ENCODE measurements at regions not wholly inside any gene's neighbourhood (a gene's known extent, or its start where the extent isn't known, plus 50 kb on each side); places are given as distances from the start of the nearest gene placed in this dataset.

- TF ChIP-seq, protein P1, sequence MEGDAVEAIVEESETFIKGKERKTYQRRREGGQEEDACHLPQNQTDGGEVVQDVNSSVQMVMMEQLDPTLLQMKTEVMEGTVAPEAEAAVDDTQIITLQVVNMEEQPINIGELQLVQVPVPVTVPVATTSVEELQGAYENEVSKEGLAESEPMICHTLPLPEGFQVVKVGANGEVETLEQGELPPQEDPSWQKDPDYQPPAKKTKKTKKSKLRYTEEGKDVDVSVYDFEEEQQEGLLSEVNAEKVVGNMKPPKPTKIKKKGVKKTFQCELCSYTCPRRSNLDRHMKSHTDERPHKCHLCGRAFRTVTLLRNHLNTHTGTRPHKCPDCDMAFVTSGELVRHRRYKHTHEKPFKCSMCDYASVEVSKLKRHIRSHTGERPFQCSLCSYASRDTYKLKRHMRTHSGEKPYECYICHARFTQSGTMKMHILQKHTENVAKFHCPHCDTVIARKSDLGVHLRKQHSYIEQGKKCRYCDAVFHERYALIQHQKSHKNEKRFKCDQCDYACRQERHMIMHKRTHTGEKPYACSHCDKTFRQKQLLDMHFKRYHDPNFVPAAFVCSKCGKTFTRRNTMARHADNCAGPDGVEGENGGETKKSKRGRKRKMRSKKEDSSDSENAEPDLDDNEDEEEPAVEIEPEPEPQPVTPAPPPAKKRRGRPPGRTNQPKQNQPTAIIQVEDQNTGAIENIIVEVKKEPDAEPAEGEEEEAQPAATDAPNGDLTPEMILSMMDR (IDR thresholded peaks at IDR 0.05): no peak
- no peak for TF ChIP-seq POLR2AphosphoS5 (IDR thresholded peaks at IDR 0.05; ENCODE audit: low read depth, low read length)
- TF ChIP-seq, protein P2, sequence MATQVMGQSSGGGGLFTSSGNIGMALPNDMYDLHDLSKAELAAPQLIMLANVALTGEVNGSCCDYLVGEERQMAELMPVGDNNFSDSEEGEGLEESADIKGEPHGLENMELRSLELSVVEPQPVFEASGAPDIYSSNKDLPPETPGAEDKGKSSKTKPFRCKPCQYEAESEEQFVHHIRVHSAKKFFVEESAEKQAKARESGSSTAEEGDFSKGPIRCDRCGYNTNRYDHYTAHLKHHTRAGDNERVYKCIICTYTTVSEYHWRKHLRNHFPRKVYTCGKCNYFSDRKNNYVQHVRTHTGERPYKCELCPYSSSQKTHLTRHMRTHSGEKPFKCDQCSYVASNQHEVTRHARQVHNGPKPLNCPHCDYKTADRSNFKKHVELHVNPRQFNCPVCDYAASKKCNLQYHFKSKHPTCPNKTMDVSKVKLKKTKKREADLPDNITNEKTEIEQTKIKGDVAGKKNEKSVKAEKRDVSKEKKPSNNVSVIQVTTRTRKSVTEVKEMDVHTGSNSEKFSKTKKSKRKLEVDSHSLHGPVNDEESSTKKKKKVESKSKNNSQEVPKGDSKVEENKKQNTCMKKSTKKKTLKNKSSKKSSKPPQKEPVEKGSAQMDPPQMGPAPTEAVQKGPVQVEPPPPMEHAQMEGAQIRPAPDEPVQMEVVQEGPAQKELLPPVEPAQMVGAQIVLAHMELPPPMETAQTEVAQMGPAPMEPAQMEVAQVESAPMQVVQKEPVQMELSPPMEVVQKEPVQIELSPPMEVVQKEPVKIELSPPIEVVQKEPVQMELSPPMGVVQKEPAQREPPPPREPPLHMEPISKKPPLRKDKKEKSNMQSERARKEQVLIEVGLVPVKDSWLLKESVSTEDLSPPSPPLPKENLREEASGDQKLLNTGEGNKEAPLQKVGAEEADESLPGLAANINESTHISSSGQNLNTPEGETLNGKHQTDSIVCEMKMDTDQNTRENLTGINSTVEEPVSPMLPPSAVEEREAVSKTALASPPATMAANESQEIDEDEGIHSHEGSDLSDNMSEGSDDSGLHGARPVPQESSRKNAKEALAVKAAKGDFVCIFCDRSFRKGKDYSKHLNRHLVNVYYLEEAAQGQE (IDR thresholded peaks at IDR 0.05; ENCODE audit: insufficient read depth in 1 of 2, low read depth in 2 of 2, low read length in 1 of 2): no peak
- no peak for TF ChIP-seq SIN3A (IDR thresholded peaks at IDR 0.05; ENCODE audit: borderline replicate concordance, insufficient read depth, low read depth, low read length)
- no peak for TF ChIP-seq TCF7L2 (IDR thresholded peaks at IDR 0.05; ENCODE audit: low read depth, low read length)
Measured at GRCh38 chr4:136395212-136395722, 1137.0 kb downstream of the PCDH18 start.

All from Panc1 (cell line).